GM23248 (cell line): ENCODE measurements at regions not wholly inside any gene's neighbourhood (a gene's known extent, or its start where the extent isn't known, plus 50 kb on each side); places are given as distances from the start of the nearest gene placed in this dataset.

Experiments
- EZH2 ChIP-seq: fragments of 200-600 bp; sonication (generic); IDR thresholded peaks from 2 replicates; pipeline ENCODE4 v1.6.1; 2018; ENCODE audit warnings: antibody characterized with exemption, mild to moderate bottlenecking; ENCODE audit not compliant: insufficient read depth, poor library complexity, severe bottlenecking
- EZH2phosphoT487 ChIP-seq: fragments of 200-600 bp; sonication (generic); IDR thresholded peaks from 2 replicates; pipeline ENCODE4 v1.6.1; 2018; ENCODE audit warnings: antibody characterized with exemption, moderate library complexity, mild to moderate bottlenecking, low read depth; ENCODE audit not compliant: insufficient read depth

DNA sequence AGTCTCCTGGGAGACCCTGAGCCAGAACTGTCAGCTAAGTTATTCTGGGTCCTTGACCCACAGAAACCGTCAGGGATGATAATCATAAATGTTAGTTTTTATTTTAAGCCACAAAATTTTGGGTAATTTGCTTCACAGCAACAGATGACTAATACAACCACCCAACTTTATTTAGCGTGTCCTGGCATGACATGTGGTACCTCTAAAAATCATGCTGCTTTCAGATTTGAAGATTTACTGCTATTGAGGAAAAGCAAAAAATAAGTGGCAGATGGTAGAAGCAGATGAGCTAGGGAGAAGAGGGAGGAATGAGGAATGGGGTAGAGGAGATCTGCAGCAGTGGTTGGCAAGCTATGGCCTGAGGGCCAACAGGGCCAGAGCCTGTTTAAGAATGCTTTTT, 90.4 kb downstream of the TMEM100 start:
- TF ChIP-seq EZH2 (no peak), EZH2phosphoT487 (no peak)
